ENCODE measurements at regions not wholly inside any gene's neighbourhood (a gene's known extent, or its start where the extent isn't known, plus 50 kb on each side); places are given as distances from the start of the nearest gene placed in this dataset.
"Not testable (repeated sequence)": the region's sequence is repeated elsewhere in the genome, so short reads cannot be mapped to it uniquely, and the experiment has no call there.

- no peak overlapping the region for H3K4me3 ChIP-seq (ENCODE audit: low read depth, low read length, poor library complexity, severe bottlenecking)
- no peaks in the 10 kb centered on the region for H3K36me3 ChIP-seq (ENCODE audit: insufficient read depth, low read length)
- ChIA-PET POLR2A (no interaction called here), CTCF (ENCODE audit: unreplicated experiment) (no interaction called here)
- no peaks in the 10 kb centered on the region for H3K9me3 ChIP-seq (ENCODE audit: low read length)
- TF ChIP-seq EZH2phosphoT487 (IDR thresholded peaks at IDR 0.05; ENCODE audit: borderline replicate concordance, low read depth, low read length), result no peak
- no peak for TF ChIP-seq CTCF (conservative IDR thresholded peaks at IDR 0.05; ENCODE audit: low read length)
- BruUV-seq (replicated peaks), result no TSS peak
- no peaks in the 10 kb centered on the region for H3K79me2 ChIP-seq (ENCODE audit: insufficient read depth, low read depth, low read length)
- H4K20me1 ChIP-seq (ENCODE audit: insufficient read depth, low read length), result no peaks in the 10 kb centered on the region
- no peak overlapping the region for H3K27ac ChIP-seq (ENCODE audit: low read depth, low read length, poor library complexity, severe bottlenecking)
- H2AFZ ChIP-seq (ENCODE audit: low read length), result no peak overlapping the region
- H3K4me1 ChIP-seq (ENCODE audit: insufficient read depth, low read length, poor library complexity, severe bottlenecking), result no peaks in the 10 kb centered on the region
- intact Hi-C loops (cut with micrococcal nuclease; ENCODE audit: unreplicated experiment), result no loop called here
- H3K4me2 ChIP-seq (ENCODE audit: low read length), result no peak overlapping the region
- no peaks in the 10 kb centered on the region for H3K9me2 ChIP-seq (ENCODE audit: insufficient read depth, low read length)
- no peak for DNase-seq (ENCODE audit: low spot score)
Observed at GRCh38 chr5:125981016-125981415, 442.2 kb upstream of the GRAMD2B start.

- H3K79me2 ChIP-seq (ENCODE audit: insufficient read depth, low read depth, low read length), result no peaks in the 10 kb centered on the region
- TF ChIP-seq EZH2phosphoT487 (IDR thresholded peaks at IDR 0.05; ENCODE audit: borderline replicate concordance, low read depth, low read length) (no peak), CTCF (conservative IDR thresholded peaks at IDR 0.05; ENCODE audit: low read length) (no peak)
- H2AFZ ChIP-seq (ENCODE audit: low read length), result no peak overlapping the region
- ChIA-PET CTCF (ENCODE audit: unreplicated experiment) (no interaction called here), POLR2A (no interaction called here)
- H3K9me2 ChIP-seq (ENCODE audit: insufficient read depth, low read length), result no peaks in the 10 kb centered on the region
- no peaks in the 10 kb centered on the region for H3K9me3 ChIP-seq (ENCODE audit: low read length)
- H4K20me1 ChIP-seq (ENCODE audit: insufficient read depth, low read length), result no peaks in the 10 kb centered on the region
- intact Hi-C loops (cut with micrococcal nuclease; ENCODE audit: unreplicated experiment), result no loop called here
- H3K4me2 ChIP-seq (ENCODE audit: low read length), result no peak overlapping the region
- no peak for DNase-seq (ENCODE audit: low spot score)
- no TSS peak for BruUV-seq (replicated peaks)
- no peak overlapping the region for H3K27ac ChIP-seq (ENCODE audit: low read depth, low read length, poor library complexity, severe bottlenecking)
- H3K4me1 ChIP-seq (ENCODE audit: insufficient read depth, low read length, poor library complexity, severe bottlenecking), result no peaks in the 10 kb centered on the region
- no peaks in the 10 kb centered on the region for H3K36me3 ChIP-seq (ENCODE audit: insufficient read depth, low read length)
- no peak overlapping the region for H3K4me3 ChIP-seq (ENCODE audit: low read depth, low read length, poor library complexity, severe bottlenecking)
Observed at GRCh38 chr5:125987677-125988255, 435.4 kb upstream of the GRAMD2B start.

- Histone ChIP-seq H3K36me3 (ENCODE audit: insufficient read depth, low read length) (no peaks in the 10 kb centered on the region), H3K4me3 (ENCODE audit: low read depth, low read length, poor library complexity, severe bottlenecking) (no peak overlapping the region), H3K79me2 (ENCODE audit: insufficient read depth, low read depth, low read length) (no peaks in the 10 kb centered on the region), H3K27ac (ENCODE audit: low read depth, low read length, poor library complexity, severe bottlenecking) (no peak overlapping the region), H3K9me2 (ENCODE audit: insufficient read depth, low read length) (no peaks in the 10 kb centered on the region), H3K9me3 (ENCODE audit: low read length) (no peaks in the 10 kb centered on the region), H3K4me1 (ENCODE audit: insufficient read depth, low read length, poor library complexity, severe bottlenecking) (no peaks in the 10 kb centered on the region), H4K20me1 (ENCODE audit: insufficient read depth, low read length) (no peaks in the 10 kb centered on the region), H2AFZ (ENCODE audit: low read length) (no peak overlapping the region), H3K4me2 (ENCODE audit: low read length) (no peak overlapping the region)
- TF ChIP-seq CTCF (conservative IDR thresholded peaks at IDR 0.05; ENCODE audit: low read length) (no peak), EZH2phosphoT487 (IDR thresholded peaks at IDR 0.05; ENCODE audit: borderline replicate concordance, low read depth, low read length) (no peak)
- DNase-seq (ENCODE audit: low spot score), result no peak
- POLR2A ChIA-PET, result no interaction called here
- CTCF ChIA-PET (ENCODE audit: unreplicated experiment), result no interaction called here
- intact Hi-C loops (cut with micrococcal nuclease; ENCODE audit: unreplicated experiment), result no loop called here
- BruUV-seq (replicated peaks), result no TSS peak
Observed at GRCh38 chr5:125992050-125992449, 431.2 kb upstream of the GRAMD2B start.

GRCh38 chr5:125999271-126000030 lies 423.8 kb upstream of the GRAMD2B start:
- H3K4me2 ChIP-seq (ENCODE audit: low read length); H3K9me3 ChIP-seq (ENCODE audit: low read length); H3K4me1 ChIP-seq (ENCODE audit: insufficient read depth, low read length, poor library complexity, severe bottlenecking); H3K9me2 ChIP-seq (ENCODE audit: insufficient read depth, low read length); DNase-seq (ENCODE audit: low spot score); H3K27ac ChIP-seq (ENCODE audit: low read depth, low read length, poor library complexity, severe bottlenecking); CTCF ChIA-PET (ENCODE audit: unreplicated experiment); H3K36me3 ChIP-seq (ENCODE audit: insufficient read depth, low read length); POLR2A ChIA-PET; H3K79me2 ChIP-seq (ENCODE audit: insufficient read depth, low read depth, low read length); intact Hi-C loops (cut with micrococcal nuclease; ENCODE audit: unreplicated experiment); BruUV-seq (replicated peaks); H3K4me3 ChIP-seq (ENCODE audit: low read depth, low read length, poor library complexity, severe bottlenecking); H2AFZ ChIP-seq (ENCODE audit: low read length); H4K20me1 ChIP-seq (ENCODE audit: insufficient read depth, low read length): not testable (repeated sequence)
